Neuronal stem cell (in vitro differentiated cells): ENCODE measurements at regions not wholly inside any gene's neighbourhood (a gene's known extent, or its start where the extent isn't known, plus 50 kb on each side); places are given as distances from the start of the nearest gene placed in this dataset.
A peak's percentile ranks its signal among the peaks of the same experiment; 100 is the strongest.

ENCODE experiments used
- DNase-seq: peaks from one replicate; pipeline ENCODE4 v3.0.0-alpha.2; 2013; ENCODE audit warnings: low spot score
- H2AFZ ChIP-seq: one replicate; pipeline ENCODE4 v1.6.1; 2013; ENCODE audit warnings: mild to moderate bottlenecking, low read length, inconsistent platforms
- H2AK5ac ChIP-seq: 2 replicates; pipeline ENCODE4 v1.6.1; 2013; ENCODE audit warnings: low read depth, mild to moderate bottlenecking, inconsistent platforms, low read length, moderate library complexity, mixed read lengths
- H2BK120ac ChIP-seq: 2 replicates; pipeline ENCODE4 v1.6.1; 2013; ENCODE audit warnings: low read depth, mild to moderate bottlenecking, inconsistent platforms, low read length, moderate library complexity, mixed read lengths
- H2BK12ac ChIP-seq: one replicate; pipeline ENCODE4 v1.6.1; 2013; ENCODE audit warnings: low read length, inconsistent platforms
- H2BK15ac ChIP-seq: 2 replicates; pipeline ENCODE4 v1.6.1; 2013; ENCODE audit warnings: mild to moderate bottlenecking, low read length, inconsistent platforms, mixed read lengths
- H2BK5ac ChIP-seq: one replicate; pipeline ENCODE4 v1.6.1; 2013; ENCODE audit warnings: inconsistent platforms, mild to moderate bottlenecking, low read length, moderate library complexity
- H3K14ac ChIP-seq: one replicate; pipeline ENCODE4 v1.6.1; 2013; ENCODE audit warnings: low read length, inconsistent platforms
- H3K18ac ChIP-seq: 2 replicates; pipeline ENCODE4 v1.6.1; 2013; ENCODE audit warnings: low read length, inconsistent platforms
- H3K23ac ChIP-seq: 2 replicates; pipeline ENCODE4 v1.6.1; 2013; ENCODE audit warnings: low read depth, mild to moderate bottlenecking, mixed read lengths, low read length, inconsistent platforms; ENCODE audit not compliant: poor library complexity
- H3K27ac ChIP-seq: replicated peaks from 3 replicates; pipeline ENCODE4 v1.5.1; 2013; ENCODE audit warnings: low read length, inconsistent platforms
- H3K27me3 ChIP-seq, 3 experiments: 2 replicates each; pipeline ENCODE4 v1.6.1; 2013; ENCODE audit warnings: low read length in 3 of 3, mild to moderate bottlenecking in 2 of 3, inconsistent platforms in 1 of 3, low read depth in 1 of 3, mixed read lengths in 1 of 3, moderate library complexity in 1 of 3; ENCODE audit not compliant: control insufficient read depth in 3 of 3, insufficient read depth in 3 of 3
- H3K36me3 ChIP-seq, 2 donors: replicated peaks in 1 of 2; 2 replicates each; pipeline ENCODE4 v1.6.1; 2013; ENCODE audit warnings: low read length in 2 of 2; ENCODE audit not compliant: control insufficient read depth in 2 of 2, insufficient read depth in 2 of 2
- H3K4ac ChIP-seq: 2 replicates; pipeline ENCODE4 v1.6.1; 2013; ENCODE audit warnings: inconsistent platforms, mild to moderate bottlenecking, low read length, moderate library complexity
- H3K4me1 ChIP-seq, 2 donors: 1 replicate in 1 of 2; 2 replicates in 1 of 2; pipeline ENCODE4 v1.6.1; 2013; ENCODE audit warnings: low read length in 2 of 2, low read depth in 1 of 2; ENCODE audit not compliant: control insufficient read depth in 2 of 2, insufficient read depth in 1 of 2
- H3K4me2 ChIP-seq: one replicate; pipeline ENCODE4 v1.6.1; 2013; ENCODE audit warnings: mild to moderate bottlenecking, low read length, inconsistent platforms; ENCODE audit not compliant: insufficient read depth, poor library complexity, severe bottlenecking
- H3K4me3 ChIP-seq, 2 donors: 2 replicates each; pipeline ENCODE4 v1.5.1; 2013; ENCODE audit warnings: low read length in 2 of 2, mild to moderate bottlenecking in 2 of 2, inconsistent platforms in 1 of 2, moderate library complexity in 1 of 2
- H3K79me1 ChIP-seq: one replicate; pipeline ENCODE4 v1.6.1; 2013; ENCODE audit warnings: low read depth, mild to moderate bottlenecking, inconsistent platforms, low read length, moderate library complexity
- H3K9ac ChIP-seq: one replicate; pipeline ENCODE4 v1.6.1; 2013; ENCODE audit warnings: mild to moderate bottlenecking, low read depth, low read length, inconsistent platforms; ENCODE audit not compliant: poor library complexity
- H3K9me3 ChIP-seq, 2 donors: replicated peaks in 1 of 2; 2 replicates each; pipeline versions ENCODE3 to v1.6.1; 2013; ENCODE audit warnings: low read length in 2 of 2, mild to moderate bottlenecking in 2 of 2, inconsistent platforms in 1 of 2, low read depth in 1 of 2, mixed read lengths in 1 of 2, moderate library complexity in 1 of 2; ENCODE audit not compliant: control insufficient read depth in 2 of 2, insufficient read depth in 1 of 2
- H4K8ac ChIP-seq: one replicate; pipeline ENCODE4 v1.6.1; 2013; ENCODE audit warnings: low read depth, mild to moderate bottlenecking, inconsistent platforms, low read length, moderate library complexity
- H4K91ac ChIP-seq: one replicate; pipeline ENCODE4 v1.6.1; 2013; ENCODE audit warnings: low read length, low read depth, mild to moderate bottlenecking, inconsistent platforms; ENCODE audit not compliant: poor library complexity
- WGBS, 2 donors: extraction: QIAGEN DNeasy Blood & Tissue Kit; methylation state at CpG; one replicate each; pipeline ENCODE4 v1.1.7; 2013; ENCODE audit warnings: missing lambda C conversion rate in 2 of 2, mixed read lengths in 1 of 2; ENCODE audit not compliant: insufficient read length in 2 of 2, insufficient replicate concordance in 1 of 2; ENCODE audit errors: extremely low coverage in 2 of 2; 5-methylcytosine and 5-hydroxymethylcytosine counted together

DNA sequence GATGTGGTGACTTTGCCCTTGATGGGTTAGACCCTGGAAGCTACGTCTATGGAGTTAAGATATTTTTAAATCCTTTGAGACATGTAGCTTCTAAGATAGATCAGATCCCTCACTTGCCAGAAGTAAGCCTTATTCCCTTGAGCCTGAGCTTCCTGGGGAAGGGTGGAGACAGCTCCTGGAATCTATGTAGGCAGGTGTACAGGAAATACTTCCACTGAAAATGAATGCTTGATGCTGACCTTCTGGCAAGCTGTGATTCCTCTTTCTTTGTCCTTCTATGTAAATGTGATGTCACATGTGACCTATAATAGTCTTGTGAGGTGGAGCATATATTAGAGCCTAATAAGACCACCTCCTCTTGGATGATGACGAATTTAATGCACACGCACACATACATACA, 1152.0 kb upstream of the ACO1 start:
- no peak for DNase-seq
- Histone ChIP-seq H3K23ac (no peak overlapping the region), H3K79me1 (no peaks in the 10 kb centered on the region), H3K9ac (no peak overlapping the region), H2BK120ac (no peak overlapping the region), H3K9me3 (peaks cover 0 to 3% of the 10 kb centered on the region in 2 donors), H2AK5ac (no peak overlapping the region), H3K27ac (no peak overlapping the region), H3K4me2 (no peak overlapping the region), H3K14ac (no peak overlapping the region), H3K36me3 (no peaks in the 10 kb centered on the region), H3K27me3 (no peaks in the 10 kb centered on the region), H3K4ac (no peak overlapping the region), H2BK12ac (no peak overlapping the region), H3K4me3 (no peak overlapping the region), H4K91ac (no peak overlapping the region), H2AFZ (no peak overlapping the region), H3K18ac (no peak overlapping the region), H2BK5ac (no peak overlapping the region), H3K4me1 (no peaks in the 10 kb centered on the region), H4K8ac (no peak overlapping the region), H2BK15ac (no peak overlapping the region)
- WGBS, 2 donors = no CpG with 5 or more reads among the region's 3 CpGs

DNA sequence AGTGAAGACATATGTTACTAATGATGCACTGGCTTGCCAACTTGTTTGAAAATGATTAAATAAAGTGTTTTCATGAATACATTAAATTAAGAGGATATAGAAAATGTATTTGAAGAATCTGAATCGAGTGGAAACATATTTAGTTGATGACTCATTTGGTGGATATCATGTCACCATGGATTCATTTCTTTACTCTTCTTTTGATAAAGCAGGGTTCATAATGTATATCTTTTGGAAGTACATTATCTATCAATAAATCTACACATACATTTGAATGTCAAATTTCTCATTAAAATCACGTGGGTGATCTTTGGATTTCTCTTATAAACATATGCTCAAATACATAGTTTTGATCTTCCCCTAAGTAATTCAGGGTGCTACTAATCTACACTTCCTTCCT, 1148.1 kb upstream of the ACO1 start:
- no peak overlapping the region for H4K8ac ChIP-seq
- H3K4me3 ChIP-seq = no peak overlapping the region
- no peak overlapping the region for H3K9ac ChIP-seq
- H2BK120ac ChIP-seq = no peak overlapping the region
- H3K36me3 ChIP-seq = no peaks in the 10 kb centered on the region
- no peak overlapping the region for H3K4me2 ChIP-seq
- no peak overlapping the region for H3K14ac ChIP-seq
- H3K79me1 ChIP-seq = no peaks in the 10 kb centered on the region
- no peak overlapping the region for H2AFZ ChIP-seq
- no peak overlapping the region for H4K91ac ChIP-seq
- H2AK5ac ChIP-seq = no peak overlapping the region
- no peak for DNase-seq
- WGBS, 2 donors = 100% methylated on average over 1 of the region's 2 CpGs; no CpG with 5 or more reads in 1 of the 2 donors
- H3K4ac ChIP-seq = no peak overlapping the region
- no peak overlapping the region for H3K27ac ChIP-seq
- H3K18ac ChIP-seq = no peak overlapping the region
- H2BK15ac ChIP-seq = no peak overlapping the region
- no peak overlapping the region for H2BK12ac ChIP-seq
- H3K27me3 ChIP-seq = no peaks in the 10 kb centered on the region
- no peaks in the 10 kb centered on the region for H3K4me1 ChIP-seq
- H3K23ac ChIP-seq = no peak overlapping the region
- no peak overlapping the region for H2BK5ac ChIP-seq
- no peaks in the 10 kb centered on the region for H3K9me3 ChIP-seq

DNA sequence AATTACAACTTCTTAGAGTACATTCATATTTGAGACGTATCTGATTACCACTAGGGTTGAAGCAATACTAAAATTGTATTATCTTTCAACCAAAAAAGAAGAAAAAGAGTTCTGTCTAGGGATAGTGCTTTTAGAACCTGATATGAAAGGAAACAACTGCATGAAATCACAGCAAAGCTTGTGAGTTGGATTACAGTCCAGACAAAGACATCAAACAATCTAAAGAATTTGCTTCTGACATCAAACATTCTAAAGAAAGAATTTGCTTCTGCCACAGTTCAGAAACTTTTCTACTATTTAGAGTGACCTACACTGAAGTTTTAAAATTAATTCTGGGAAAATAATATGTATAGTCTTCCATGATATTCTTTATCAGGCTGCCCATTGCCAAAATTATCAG, 1141.1 kb upstream of the ACO1 start:
- no peak for DNase-seq
- Histone ChIP-seq H3K23ac (no peak overlapping the region), H4K8ac (no peak overlapping the region), H3K9ac (no peak overlapping the region), H2BK12ac (no peak overlapping the region), H2BK5ac (no peak overlapping the region), H2BK15ac (no peak overlapping the region), H3K36me3 (no peaks in the 10 kb centered on the region), H3K79me1 (no peaks in the 10 kb centered on the region), H3K14ac (no peak overlapping the region), H2AFZ (peak overlapping the region; percentile 32), H2AK5ac (no peak overlapping the region), H3K4me1 (no peaks in the 10 kb centered on the region), H2BK120ac (no peak overlapping the region), H4K91ac (no peak overlapping the region), H3K27me3 (no peaks in the 10 kb centered on the region), H3K4ac (no peak overlapping the region), H3K4me2 (no peak overlapping the region), H3K9me3 (no peaks in the 10 kb centered on the region), H3K4me3 (no peak overlapping the region), H3K27ac (no peak overlapping the region), H3K18ac (no peak overlapping the region)
- no CpG with 5 or more reads among the region's 1 CpG for WGBS, 2 donors

GRCh38 chr9:31248156-31248555, 1136.3 kb upstream of the ACO1 start:
- no peak overlapping the region for H2BK12ac ChIP-seq
- H3K4me3 ChIP-seq = no peak overlapping the region
- H3K9me3 ChIP-seq = no peaks in the 10 kb centered on the region
- no peaks in the 10 kb centered on the region for H3K36me3 ChIP-seq
- no peak for DNase-seq
- H3K27ac ChIP-seq = no peak overlapping the region
- no peak overlapping the region for H4K8ac ChIP-seq
- no peak overlapping the region for H3K4ac ChIP-seq
- H3K79me1 ChIP-seq = no peaks in the 10 kb centered on the region
- H3K4me2 ChIP-seq = no peak overlapping the region
- no peak overlapping the region for H3K14ac ChIP-seq
- no peak overlapping the region for H3K9ac ChIP-seq
- H3K18ac ChIP-seq = no peak overlapping the region
- no peak overlapping the region for H2BK120ac ChIP-seq
- H4K91ac ChIP-seq = no peak overlapping the region
- no peak overlapping the region for H2BK15ac ChIP-seq
- no peak overlapping the region for H2BK5ac ChIP-seq
- H2AFZ ChIP-seq = no peak overlapping the region
- no peak overlapping the region for H2AK5ac ChIP-seq
- H3K4me1 ChIP-seq = no peaks in the 10 kb centered on the region
- no CpG with 5 or more reads among the region's 1 CpG for WGBS, 2 donors
- no peaks in the 10 kb centered on the region for H3K27me3 ChIP-seq
- H3K23ac ChIP-seq = no peak overlapping the region
